NCI-H526 (cell line): ENCODE measurements at regions not wholly inside any gene's neighbourhood (a gene's known extent, or its start where the extent isn't known, plus 50 kb on each side); places are given as distances from the start of the nearest gene placed in this dataset.
"Not testable (repeated sequence)": the region's sequence is repeated elsewhere in the genome, so short reads cannot be mapped to it uniquely, and the experiment has no call there.

ENCODE experiments used
- DNase-seq, 2 experiments: peaks; one replicate each; lab custom pipeline; 2025; lab: John Stamatoyannopoulos, UW

DNA sequence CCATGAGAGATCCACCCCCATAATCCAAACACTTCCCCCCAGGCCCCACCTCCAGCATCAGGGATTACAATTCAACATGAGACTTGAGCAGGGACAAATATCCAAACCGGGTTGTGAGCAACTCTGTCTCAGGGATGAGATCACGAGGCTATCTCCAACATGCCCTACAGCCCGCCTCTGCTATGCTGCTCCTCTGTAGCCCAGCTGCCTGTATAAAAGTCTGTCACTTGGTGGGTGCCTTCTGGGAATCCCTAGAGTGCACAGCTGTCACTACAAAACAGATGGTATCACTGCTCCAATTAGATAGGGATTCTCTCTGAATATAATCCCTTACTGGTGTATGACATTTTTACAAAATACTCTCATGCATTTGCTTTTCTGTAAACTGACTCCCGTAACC is 114.9 kb upstream of the NANOS1 start:
- DNase-seq, result no peak

GRCh38 chr10:118915161-118915560 is 114.4 kb upstream of the NANOS1 start:
- DNase-seq, result no peak

DNA sequence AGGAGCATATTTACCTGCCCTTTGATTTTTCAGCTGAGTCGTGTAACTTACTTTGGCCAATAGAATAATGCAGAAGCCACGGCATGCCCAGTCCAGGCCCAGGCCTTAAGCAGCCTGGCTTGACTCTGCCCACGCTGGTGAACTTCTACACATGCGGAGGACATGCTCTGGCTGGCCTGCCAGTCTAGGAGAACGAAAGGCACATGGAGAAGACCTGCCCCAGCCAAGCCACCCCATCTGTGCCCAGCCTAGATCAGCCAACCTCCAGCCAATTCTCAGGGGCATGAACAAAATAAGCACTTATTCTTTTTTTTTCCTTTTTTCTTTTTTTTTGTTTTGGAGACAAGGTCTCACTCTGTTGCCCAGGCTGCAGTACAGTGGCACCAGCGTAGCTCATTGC is 112.7 kb upstream of the NANOS1 start:
- no peak for DNase-seq

- DNase-seq, result no peak
These were observed 111.8 kb upstream of the NANOS1 start for GRCh38 chr10:118917701-118918100.

GRCh38 chr10:118918116-118918515 is 111.4 kb upstream of the NANOS1 start:
- DNase-seq, result no peak

DNA sequence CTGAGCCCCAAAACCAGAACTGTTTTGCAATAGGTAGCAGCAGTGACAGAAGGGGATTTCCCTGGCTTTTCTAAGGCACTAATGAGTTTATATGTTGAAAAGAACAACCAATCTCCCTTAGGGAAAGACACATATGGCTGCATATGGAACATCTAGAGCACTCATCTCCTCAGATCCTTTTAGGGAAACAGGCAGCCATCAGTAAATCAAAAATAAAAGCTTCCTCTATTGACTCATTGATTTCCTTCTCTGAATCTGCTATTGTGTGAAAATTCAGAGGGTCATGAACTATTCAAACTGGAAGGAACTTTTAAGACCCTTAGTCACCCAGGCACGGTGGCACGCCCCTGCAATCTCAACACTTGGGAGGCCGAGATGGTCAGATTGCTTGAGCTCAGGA is 110.9 kb upstream of the NANOS1 start:
- DNase-seq, result no peak

GRCh38 chr10:118920206-118920605 is 109.3 kb upstream of the NANOS1 start:
- DNase-seq, result no peak

DNA sequence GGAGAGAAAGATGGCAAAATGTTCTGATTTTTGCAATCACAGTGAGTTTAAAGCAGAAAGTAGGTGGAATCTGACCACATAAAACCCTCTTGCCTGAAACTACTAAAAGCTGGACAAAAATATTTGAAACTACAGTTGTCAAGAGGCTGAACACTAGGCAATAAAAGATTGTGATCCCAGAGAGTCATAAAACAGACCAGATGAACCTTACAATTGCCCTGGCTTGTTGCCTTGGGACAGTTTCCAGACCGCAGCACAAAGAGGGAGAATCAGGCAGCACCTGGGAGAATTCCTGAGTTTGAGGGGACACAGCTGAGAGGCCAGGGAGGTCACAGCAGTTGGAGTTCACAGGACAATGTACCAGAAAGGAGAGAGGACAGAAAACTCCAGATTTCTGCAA is 107.3 kb upstream of the NANOS1 start:
- DNase-seq, result no peak

- DNase-seq, result no peak
These were observed 106.5 kb upstream of the NANOS1 start for GRCh38 chr10:118922972-118923371.

DNA sequence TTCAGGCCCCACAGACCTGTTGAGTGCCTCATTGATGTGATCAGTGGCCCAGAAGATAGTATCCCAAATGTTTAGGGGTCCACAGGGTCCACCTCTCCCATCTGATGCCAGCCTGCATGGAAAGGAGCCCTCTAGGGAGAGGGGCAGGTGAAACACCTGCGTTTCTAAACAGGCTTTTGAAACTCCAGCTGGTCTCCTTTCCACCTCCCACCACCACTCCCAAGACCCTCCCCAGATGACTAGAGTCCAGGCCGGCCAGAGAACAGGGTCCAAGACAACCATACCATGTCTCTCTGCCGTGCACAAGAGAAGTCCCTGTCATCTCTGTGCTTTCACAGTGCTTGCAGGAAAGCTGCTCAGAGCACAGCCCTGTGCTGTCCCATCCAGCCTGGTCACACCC is 105.0 kb upstream of the NANOS1 start:
- no peak for DNase-seq

GRCh38 chr10:118925404-118926071 is 104.0 kb upstream of the NANOS1 start:
- DNase-seq, result no peak

DNA sequence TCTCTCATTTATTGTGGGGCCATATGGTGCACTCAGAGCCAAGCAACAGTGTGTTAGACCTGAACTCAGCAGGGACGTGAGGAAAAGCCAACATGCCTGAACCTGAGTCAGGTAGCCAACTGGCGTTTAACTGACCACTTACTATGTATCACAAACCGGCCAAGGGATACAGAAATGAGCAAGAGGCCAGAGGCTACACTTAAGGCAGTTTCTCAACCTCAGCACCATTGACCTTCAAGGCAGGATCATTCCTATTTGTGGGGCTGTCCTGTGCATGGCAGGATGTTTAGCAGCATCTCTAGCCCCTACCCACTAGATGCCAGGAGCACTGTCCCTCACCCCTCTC is 103.5 kb upstream of the NANOS1 start:
- no peak for DNase-seq

- no peak for DNase-seq
These were observed 103.1 kb upstream of the NANOS1 start for GRCh38 chr10:118926441-118926840.

- no peak for DNase-seq
These were observed 102.6 kb upstream of the NANOS1 start for GRCh38 chr10:118926903-118927302.

GRCh38 chr10:118927321-118927720 is 102.2 kb upstream of the NANOS1 start:
- DNase-seq, result no peak

GRCh38 chr10:118930614-118931013 is 98.9 kb upstream of the NANOS1 start:
- no peak for DNase-seq

GRCh38 chr10:118931436-118931835 is 98.1 kb upstream of the NANOS1 start:
- DNase-seq, result no peak

- not testable (repeated sequence) for DNase-seq
These were observed 97.4 kb upstream of the NANOS1 start for GRCh38 chr10:118932154-118932553.

- no peak for DNase-seq
These were observed 92.3 kb upstream of the NANOS1 start for GRCh38 chr10:118937226-118937625.

- no peak for DNase-seq
These were observed 90.1 kb upstream of the NANOS1 start for GRCh38 chr10:118939211-118940007.

GRCh38 chr10:118940386-118940785 is 89.1 kb upstream of the NANOS1 start:
- DNase-seq, result no peak

DNA sequence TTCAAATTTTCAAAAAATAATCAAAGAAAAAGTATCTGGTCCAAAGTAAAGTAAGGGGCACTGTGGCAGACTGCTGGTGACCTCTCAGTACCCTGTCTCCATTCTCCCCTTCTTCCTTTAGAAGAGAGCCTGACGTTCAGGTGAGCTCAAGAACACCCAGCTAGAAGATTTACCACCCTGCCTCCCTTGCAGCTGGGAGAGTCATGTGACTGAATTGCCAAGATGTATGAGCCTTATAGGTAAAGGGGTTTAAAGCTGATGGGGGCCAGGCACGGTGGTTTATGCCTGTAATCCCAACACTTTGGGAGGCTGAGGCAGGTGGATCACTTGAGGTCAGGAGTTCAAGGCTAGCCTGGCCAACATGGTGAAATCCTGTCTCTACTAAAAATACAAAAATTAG is 86.3 kb upstream of the NANOS1 start:
- DNase-seq, result no peak

DNA sequence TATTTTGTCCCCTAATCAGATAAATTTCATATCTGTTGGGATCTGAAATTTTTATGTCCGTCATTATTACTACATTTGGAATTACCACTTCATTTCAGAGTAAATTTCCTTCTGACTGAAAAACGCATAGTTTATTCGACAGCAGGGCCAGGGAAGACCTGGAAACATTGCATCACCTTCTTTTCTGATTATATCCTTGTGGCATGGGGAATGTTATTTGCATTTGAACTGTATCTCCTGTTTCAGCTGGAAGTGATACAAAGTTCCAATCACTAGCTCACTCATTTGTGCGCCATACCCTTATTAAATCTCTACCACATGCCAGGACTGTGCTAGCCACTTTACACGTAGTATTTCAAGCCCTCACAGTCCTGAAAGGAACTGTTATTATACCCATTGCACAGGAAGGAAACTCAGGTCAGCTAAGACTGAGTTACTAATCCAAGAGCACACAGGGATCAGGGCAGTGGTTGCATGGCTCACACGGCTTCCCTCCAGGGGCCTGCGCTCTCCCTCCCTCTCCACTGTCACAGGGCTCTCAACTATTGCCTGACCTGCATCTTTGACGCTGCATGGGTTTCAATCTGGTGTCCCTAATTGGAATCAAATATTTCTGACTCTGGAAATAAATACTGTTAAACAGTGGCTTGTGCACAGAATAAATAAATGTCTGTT is 84.4 kb upstream of the NANOS1 start:
- no peak for DNase-seq
